ENCODE measurements at regions not wholly inside any gene's neighbourhood (a gene's known extent, or its start where the extent isn't known, plus 50 kb on each side); places are given as distances from the start of the nearest gene placed in this dataset.

- Histone ChIP-seq H3K14ac (ENCODE audit: insufficient read length) (no peak overlapping the region), H2BK20ac (ENCODE audit: low read length) (no peak overlapping the region), H3K4me1 (replicated peaks in 1 of 4; ENCODE audit: control insufficient read depth in 3 of 4, insufficient read depth in 4 of 4, low read length in 3 of 4) (no peaks in the 10 kb centered on the region), H2BK5ac (ENCODE audit: low read depth, low read length) (no peak overlapping the region), H2BK15ac (ENCODE audit: low read length) (no peak overlapping the region), H3K27me3 (replicated peaks in 1 of 4; ENCODE audit: control insufficient read depth in 3 of 4, extremely low read depth in 1 of 4, insufficient read depth in 3 of 4, low read length in 3 of 4) (no peaks in the 10 kb centered on the region), H3K79me2 (ENCODE audit: control insufficient read depth in 1 of 2, insufficient read depth in 2 of 2, low read length in 2 of 2) (no peaks in the 10 kb centered on the region), H3K4me3 (ENCODE audit: extremely low read depth in 1 of 4, insufficient read depth in 2 of 4, low read depth in 3 of 4, low read length in 4 of 4) (no peak overlapping the region), H3K79me1 (ENCODE audit: low read depth, low read length) (no peaks in the 10 kb centered on the region), H3K9ac (replicated peaks in 1 of 4; ENCODE audit: extremely low read depth in 1 of 4, low read depth in 3 of 4, low read length in 3 of 4) (no peak overlapping the region), H2AFZ (ENCODE audit: low read length) (0 out of 2 replicates have a peak overlapping the region, but pooled peaks have one; percentile 26), H2AK5ac (ENCODE audit: low read depth, low read length) (no peak overlapping the region), H3K9me3 (ENCODE audit: insufficient read depth in 2 of 2, low read depth in 1 of 2, low read length in 1 of 2) (no peaks in the 10 kb centered on the region), H3K23ac (ENCODE audit: insufficient read length) (no peak overlapping the region), H4K5ac (ENCODE audit: insufficient read length, low read depth, low read length) (no peak overlapping the region), H4K8ac (ENCODE audit: extremely low read depth, insufficient read depth, low read length) (no peak overlapping the region), H2BK12ac (ENCODE audit: low read depth, low read length) (no peak overlapping the region), H3K4me2 (ENCODE audit: insufficient read depth in 1 of 2, low read depth in 2 of 2, low read length in 2 of 2) (no peak overlapping the region), H3K56ac (replicated peaks; ENCODE audit: insufficient read length, low read depth, low read length) (no peak overlapping the region), H3K4ac (replicated peaks; ENCODE audit: insufficient read length, low read depth, low read length) (no peak overlapping the region), H3K18ac (ENCODE audit: extremely low read depth, low read length) (no peak overlapping the region), H3K27ac (ENCODE audit: low read depth, low read length) (no peak overlapping the region), H4K91ac (replicated peaks; ENCODE audit: insufficient read length, low read length) (no peak overlapping the region), H3K23me2 (ENCODE audit: low read depth, low read length) (no peaks in the 10 kb centered on the region), H4K20me1 (replicated peaks in 1 of 2; ENCODE audit: control insufficient read depth in 1 of 2, insufficient read depth in 2 of 2, low read length in 2 of 2) (no peaks in the 10 kb centered on the region), H2BK120ac (replicated peaks; ENCODE audit: low read depth, low read length) (no peak overlapping the region), H3K36me3 (ENCODE audit: control insufficient read depth in 2 of 4, insufficient read depth in 4 of 4, low read length in 3 of 4) (no peaks in the 10 kb centered on the region)
- DNase-seq (ENCODE audit: low read depth in 1 of 2, low spot score in 2 of 2) (no peak), FAIRE-seq (no peak)
- WGBS, 2 experiments (ENCODE audit: extremely low coverage in 1 of 2, insufficient coverage in 1 of 2, insufficient read length in 1 of 2, insufficient replicate concordance in 2 of 2, low coverage in 1 of 2, low lambda C conversion rate in 2 of 2, missing lambda C conversion rate in 1 of 2), result 100% methylated on average over 4 of the region's 4 CpGs; no CpG with 5 or more reads in 1 of the 2 experiments
- CTCF ChIA-PET (ENCODE audit: partially characterized antibody), result no interaction called here
- POLR2A ChIA-PET (ENCODE audit: partially characterized antibody), result no interaction called here
- no peak for TF ChIP-seq RNF2 (IDR thresholded peaks at IDR 0.05; ENCODE audit: borderline replicate concordance, low read depth, low read length, missing control alignments, poor library complexity, severe bottlenecking)
- TF ChIP-seq JUN (IDR thresholded peaks at IDR 0.05; ENCODE audit: low read depth, low read length), result no peak
- no peak for TF ChIP-seq GABPA (IDR thresholded peaks at IDR 0.05; ENCODE audit: borderline replicate concordance, insufficient read depth, low read length)
Observed at GRCh38 chr3:95994338-95994737, 820.1 kb upstream of the EPHA6 start.

All from H1 (cell line).